ENCODE measurements at regions not wholly inside any gene's neighbourhood (a gene's known extent, or its start where the extent isn't known, plus 50 kb on each side); places are given as distances from the start of the nearest gene placed in this dataset.

- TF ChIP-seq EZH2 (IDR thresholded peaks at IDR 0.05; ENCODE audit: borderline replicate concordance): no peak
- TF ChIP-seq CTCF (IDR thresholded peaks at IDR 0.05; ENCODE audit: poor library complexity): no peak
- no peak for TF ChIP-seq EZH2phosphoT487 (IDR thresholded peaks at IDR 0.05; ENCODE audit: low read depth, severe bottlenecking, unreplicated experiment)
- Histone ChIP-seq H4K20me1 (ENCODE audit: insufficient read depth, poor library complexity, severe bottlenecking) (no peaks in the 10 kb centered on the region), H3K4me1 (ENCODE audit: insufficient read depth) (no peaks in the 10 kb centered on the region), H3K36me3 (replicated peaks; ENCODE audit: insufficient read depth, low read depth) (no peaks in the 10 kb centered on the region), H3K4me2 (no peak overlapping the region), H3K27me3 (no peaks in the 10 kb centered on the region), H2AFZ (no peak overlapping the region), H3K9me3 (ENCODE audit: low read depth) (no peaks in the 10 kb centered on the region), H3K27ac (no peak overlapping the region), H3K9me2 (replicated peaks; ENCODE audit: insufficient read depth) (no peaks in the 10 kb centered on the region), H3K79me2 (no peaks in the 10 kb centered on the region), H3K4me3 (no peak overlapping the region)
- WGBS (ENCODE audit: low lambda C conversion rate, missing lambda C conversion rate): 69% methylated on average over 4 of the region's 5 CpGs
- no peak for DNase-seq (ENCODE audit: low spot score)
Observed at GRCh38 chr16:8187782-8188372, 402.4 kb downstream of the TMEM114 start.

- Histone ChIP-seq H3K79me2 (no peaks in the 10 kb centered on the region), H3K36me3 (replicated peaks; ENCODE audit: insufficient read depth, low read depth) (no peaks in the 10 kb centered on the region), H3K4me1 (ENCODE audit: insufficient read depth) (peaks cover 2% of the 10 kb centered on the region), H2AFZ (no peak overlapping the region), H3K4me2 (no peak overlapping the region), H3K27me3 (no peaks in the 10 kb centered on the region), H4K20me1 (ENCODE audit: insufficient read depth, poor library complexity, severe bottlenecking) (no peaks in the 10 kb centered on the region), H3K27ac (no peak overlapping the region), H3K4me3 (no peak overlapping the region), H3K9me2 (replicated peaks; ENCODE audit: insufficient read depth) (no peaks in the 10 kb centered on the region), H3K9me3 (ENCODE audit: low read depth) (no peaks in the 10 kb centered on the region)
- WGBS (ENCODE audit: low lambda C conversion rate, missing lambda C conversion rate): 65% methylated on average over 1 of the region's 1 CpG
- DNase-seq (ENCODE audit: low spot score): no peak
- TF ChIP-seq CTCF (IDR thresholded peaks at IDR 0.05; ENCODE audit: poor library complexity): no peak
- no peak for TF ChIP-seq EZH2phosphoT487 (IDR thresholded peaks at IDR 0.05; ENCODE audit: low read depth, severe bottlenecking, unreplicated experiment)
- TF ChIP-seq EZH2 (IDR thresholded peaks at IDR 0.05; ENCODE audit: borderline replicate concordance): no peak
Observed at GRCh38 chr16:8184854-8185253, 405.5 kb downstream of the TMEM114 start.

DNA sequence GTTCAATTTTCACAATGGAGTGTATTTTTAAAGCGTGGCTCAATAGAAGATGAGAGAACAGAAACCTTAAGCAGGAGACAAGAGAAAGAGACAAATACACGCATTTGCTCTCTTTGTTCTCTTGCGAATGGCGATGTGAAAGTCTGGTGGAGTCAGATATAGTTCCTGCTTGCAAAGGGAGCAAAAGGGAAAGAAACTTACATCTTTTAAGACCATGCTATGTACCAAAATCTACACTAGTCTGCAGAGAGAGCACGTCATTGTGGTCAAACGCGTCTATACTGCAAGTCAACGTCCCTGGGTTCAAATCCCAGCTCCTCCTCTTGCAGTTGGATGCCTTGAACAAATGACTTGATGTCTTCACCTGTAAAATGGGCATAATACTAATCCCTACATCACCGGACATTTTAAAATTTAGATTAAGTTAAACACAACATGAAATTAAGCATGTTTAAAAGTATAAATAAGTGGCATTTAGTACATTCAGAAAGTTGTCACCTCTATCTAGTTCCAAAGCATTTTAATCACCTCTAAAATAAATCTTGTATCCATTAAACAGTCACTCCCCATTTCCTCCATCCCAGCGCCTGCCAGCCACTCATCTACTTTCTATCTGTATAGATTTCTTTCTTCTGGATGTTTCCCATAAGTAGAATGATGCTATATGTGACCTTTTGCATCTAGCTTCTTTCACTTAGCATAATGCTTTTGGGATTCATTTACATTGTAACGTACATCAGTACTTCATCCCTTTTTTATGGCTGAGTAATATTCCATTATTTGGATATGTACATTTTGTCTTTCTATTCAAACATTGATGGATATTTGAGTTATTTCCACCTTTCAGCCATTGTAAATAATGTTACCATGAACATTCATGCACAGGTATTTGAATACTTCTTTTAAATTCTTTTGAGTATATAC lies 406.9 kb downstream of the TMEM114 start:
- no peaks in the 10 kb centered on the region for H4K20me1 ChIP-seq (ENCODE audit: insufficient read depth, poor library complexity, severe bottlenecking)
- no peaks in the 10 kb centered on the region for H3K9me3 ChIP-seq (ENCODE audit: low read depth)
- WGBS (ENCODE audit: low lambda C conversion rate, missing lambda C conversion rate): 92% methylated on average over 11 of the region's 11 CpGs
- no peaks in the 10 kb centered on the region for H3K9me2 ChIP-seq (replicated peaks; ENCODE audit: insufficient read depth)
- H3K4me3 ChIP-seq: no peak overlapping the region
- H3K27ac ChIP-seq: no peak overlapping the region
- no peak overlapping the region for H2AFZ ChIP-seq
- no peak for TF ChIP-seq EZH2 (IDR thresholded peaks at IDR 0.05; ENCODE audit: borderline replicate concordance)
- no peak for TF ChIP-seq EZH2phosphoT487 (IDR thresholded peaks at IDR 0.05; ENCODE audit: low read depth, severe bottlenecking, unreplicated experiment)
- no peak for TF ChIP-seq CTCF (IDR thresholded peaks at IDR 0.05; ENCODE audit: poor library complexity)
- no peak for DNase-seq (ENCODE audit: low spot score)
- H3K79me2 ChIP-seq: no peaks in the 10 kb centered on the region
- peaks cover 6% of the 10 kb centered on the region for H3K4me1 ChIP-seq (ENCODE audit: insufficient read depth)
- H3K36me3 ChIP-seq (replicated peaks; ENCODE audit: insufficient read depth, low read depth): no peaks in the 10 kb centered on the region
- no peak overlapping the region for H3K4me2 ChIP-seq
- no peaks in the 10 kb centered on the region for H3K27me3 ChIP-seq
